CMK (cell line): ENCODE measurements at regions not wholly inside any gene's neighbourhood (a gene's known extent, or its start where the extent isn't known, plus 50 kb on each side); places are given as distances from the start of the nearest gene placed in this dataset.
"Not testable (repeated sequence)": the region's sequence is repeated elsewhere in the genome, so short reads cannot be mapped to it uniquely, and the experiment has no call there.

Source experiments
- DNase-seq: peaks from one replicate; pipeline ENCODE4 v3.0.0-alpha.2; 2010; ENCODE audit warnings: low read depth

- no peak for DNase-seq
These were observed 542.1 kb upstream of the SYT4 start for GRCh38 chr18:43819397-43819796.

GRCh38 chr18:43819873-43820272, 542.6 kb upstream of the SYT4 start:
- DNase-seq: no peak

- DNase-seq: no peak
These were observed 548.5 kb upstream of the SYT4 start for GRCh38 chr18:43825768-43826167.

GRCh38 chr18:43826215-43826614, 548.9 kb upstream of the SYT4 start:
- DNase-seq: no peak

GRCh38 chr18:43827311-43827710, 550.0 kb upstream of the SYT4 start:
- no peak for DNase-seq

- no peak for DNase-seq
These were observed 553.0 kb upstream of the SYT4 start for GRCh38 chr18:43830303-43830702.

GRCh38 chr18:43830947-43831346, 553.7 kb upstream of the SYT4 start:
- DNase-seq: no peak

GRCh38 chr18:43846299-43846698, 569.0 kb upstream of the SYT4 start:
- DNase-seq: no peak

GRCh38 chr18:43847164-43848091, 570.1 kb upstream of the SYT4 start:
- no peak for DNase-seq

- DNase-seq: not testable (repeated sequence)
These were observed 572.5 kb upstream of the SYT4 start for GRCh38 chr18:43849831-43850230.

- no peak for DNase-seq
These were observed 578.1 kb upstream of the SYT4 start for GRCh38 chr18:43855376-43855775.

- no peak for DNase-seq
These were observed 585.9 kb upstream of the SYT4 start for GRCh38 chr18:43863180-43863579.

GRCh38 chr18:43866696-43867095, 589.4 kb upstream of the SYT4 start:
- DNase-seq: no peak

- no peak for DNase-seq
These were observed 591.3 kb upstream of the SYT4 start for GRCh38 chr18:43868497-43868995.

GRCh38 chr18:43869451-43870008, 592.2 kb upstream of the SYT4 start:
- no peak for DNase-seq

- DNase-seq: no peak
These were observed 593.3 kb upstream of the SYT4 start for GRCh38 chr18:43870626-43871025.

- no peak for DNase-seq
These were observed 598.2 kb upstream of the SYT4 start for GRCh38 chr18:43875511-43875910.

- no peak for DNase-seq
These were observed 599.0 kb upstream of the SYT4 start for GRCh38 chr18:43876286-43876685.

GRCh38 chr18:43876748-43877147, 599.5 kb upstream of the SYT4 start:
- DNase-seq: no peak

GRCh38 chr18:43877616-43878321, 600.5 kb upstream of the SYT4 start:
- DNase-seq: no peak

- no peak for DNase-seq
These were observed 602.1 kb upstream of the SYT4 start for GRCh38 chr18:43879415-43879814.

GRCh38 chr18:43882358-43883055, 605.2 kb upstream of the SYT4 start:
- no peak for DNase-seq
